Testis (tissue), 2 donors: ENCODE measurements at regions not wholly inside any gene's neighbourhood (a gene's known extent, or its start where the extent isn't known, plus 50 kb on each side); places are given as distances from the start of the nearest gene placed in this dataset.
"Not testable (repeated sequence)": the region's sequence is repeated elsewhere in the genome, so short reads cannot be mapped to it uniquely, and the experiment has no call there.

Experiments used
- DNase-seq: peaks from one replicate; pipeline ENCODE4 v3.0.0-alpha.2; 2019
- H3K27ac ChIP-seq, 2 donors: fragments of 200-600 bp; sonication (generic); one replicate each; pipeline ENCODE4 v1.5.1; 2019
- H3K27me3 ChIP-seq: fragments of 200-600 bp; sonication (generic); one replicate; pipeline ENCODE4 v1.5.1; 2019
- H3K36me3 ChIP-seq: fragments of 200-600 bp; sonication (generic); one replicate; pipeline ENCODE4 v1.5.1; 2017; ENCODE audit warnings: low read depth; ENCODE audit errors: missing control alignments
- H3K4me1 ChIP-seq: fragments of 200-600 bp; sonication (generic); one replicate; pipeline ENCODE4 v1.5.1; 2019
- H3K4me3 ChIP-seq, 2 donors: fragments of 200-600 bp; sonication (generic); one replicate each; pipeline ENCODE4 v1.5.1; 2017 to 2019
- H3K9me3 ChIP-seq: fragments of 200-600 bp; sonication (generic); one replicate; pipeline ENCODE4 v1.5.1; 2017
- CTCF ChIP-seq, 3 experiments: fragments of 450-650 bp in 2 of 3; fragments of 200-600 bp in 1 of 3; sonication (generic) in 1 of 3; IDR thresholded peaks; one replicate each; pipeline ENCODE4 v1.5.1; 2016 to 2019; ENCODE audit warnings: antibody characterized with exemption in 3 of 3, mild to moderate bottlenecking in 2 of 3, moderate library complexity in 1 of 3
- POLR2A ChIP-seq: fragments of 450-650 bp; IDR thresholded peaks from one replicate; pipeline ENCODE4 v1.6.1; 2017; ENCODE audit warnings: antibody characterized with exemption, mild to moderate bottlenecking, moderate library complexity
- WGBS, 2 donors: methylation state at CpG; one replicate each; pipeline ENCODE4 v1.1.5; 2018; 5-methylcytosine and 5-hydroxymethylcytosine counted together
- intact Hi-C: fragments of 100-400 bp; cut with DNase I; formaldehyde crosslinking; loops from one replicate; pipeline ENCODE4 v1.15.1; 2023; ENCODE audit warnings: low total_unique reads

DNA sequence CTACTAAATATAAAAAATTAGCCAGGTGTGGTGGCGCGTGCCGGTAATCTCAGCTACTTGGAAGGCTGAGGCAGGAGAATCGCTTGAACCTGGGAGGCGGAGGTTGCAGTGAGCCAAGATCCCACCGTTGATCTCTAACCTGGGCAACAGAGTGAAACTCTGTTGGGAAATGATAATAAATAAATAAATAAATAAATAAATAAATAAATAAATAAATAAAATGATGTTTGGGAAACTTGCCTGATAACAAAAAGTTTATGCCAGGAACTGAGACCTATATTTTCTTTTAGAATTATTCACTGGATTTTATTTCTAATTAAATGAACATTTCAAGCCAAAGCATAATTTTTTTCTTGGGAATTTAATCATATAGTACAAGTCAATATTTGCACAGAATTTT is 189.3 kb upstream of the CTNND2 start:
- Histone ChIP-seq H3K4me1 (no peaks in the 10 kb centered on the region), H3K27me3 (no peaks in the 10 kb centered on the region), H3K27ac (no peak overlapping the region), H3K4me3 (no peak overlapping the region), H3K36me3 (no peaks in the 10 kb centered on the region), H3K9me3 (no peaks in the 10 kb centered on the region)
- TF ChIP-seq POLR2A = no peak
- TF ChIP-seq CTCF (IDR thresholded peaks at IDR 0.05) = no peak
- WGBS, 2 donors = 93 to 100% methylated on average over 6 of the region's 6 CpGs
- intact Hi-C loops = no loop called here
- no peak for DNase-seq

DNA sequence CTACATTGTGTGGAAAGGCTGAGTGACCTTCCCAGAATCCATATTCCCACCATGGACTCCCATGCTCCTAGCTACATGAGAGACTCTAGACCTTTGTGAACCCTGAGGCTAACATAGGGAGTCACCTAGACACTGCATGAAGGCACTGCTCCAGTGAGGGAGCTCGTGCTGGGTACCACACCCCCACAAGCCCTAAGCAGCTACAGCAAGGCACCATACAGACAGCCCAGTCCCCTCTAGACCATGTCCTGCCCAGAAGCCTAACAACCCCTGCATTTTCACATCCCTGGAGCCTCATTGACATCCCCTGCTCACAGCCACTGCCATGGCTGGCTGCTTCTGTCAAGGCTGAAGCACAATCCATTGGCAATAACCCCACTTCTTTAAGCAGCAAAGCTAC is 176.5 kb upstream of the CTNND2 start:
- Histone ChIP-seq H3K4me3 (no peak overlapping the region), H3K36me3 (no peaks in the 10 kb centered on the region), H3K27ac (no peak overlapping the region), H3K27me3 (no peaks in the 10 kb centered on the region), H3K4me1 (no peaks in the 10 kb centered on the region), H3K9me3 (no peaks in the 10 kb centered on the region)
- WGBS, 2 donors = 77% methylated on average over 1 of the region's 1 CpG; no CpG with 5 or more reads in 1 of the 2 donors
- no peak for TF ChIP-seq POLR2A
- no peak for TF ChIP-seq CTCF (IDR thresholded peaks at IDR 0.05)
- intact Hi-C loops = no loop called here
- no peak for DNase-seq

- intact Hi-C loops, H3K27ac ChIP-seq, H3K4me3 ChIP-seq, H3K4me1 ChIP-seq, DNase-seq, H3K9me3 ChIP-seq, H3K36me3 ChIP-seq, H3K27me3 ChIP-seq: not testable (repeated sequence)
- 89 to 91% methylated on average over 2 to 3 of the region's 3 CpGs for WGBS, 2 donors
Observed at GRCh38 chr5:12078286-12078685, 174.0 kb upstream of the CTNND2 start.

GRCh38 chr5:12073426-12073825 is 169.2 kb upstream of the CTNND2 start:
- no peak overlapping the region for H3K27ac ChIP-seq
- DNase-seq = no peak
- 59 to 81% methylated on average over 3 of the region's 3 CpGs for WGBS, 2 donors
- H3K9me3 ChIP-seq = no peaks in the 10 kb centered on the region
- no peak overlapping the region for H3K4me3 ChIP-seq
- intact Hi-C loops = no loop called here
- no peaks in the 10 kb centered on the region for H3K27me3 ChIP-seq
- no peaks in the 10 kb centered on the region for H3K4me1 ChIP-seq
- TF ChIP-seq POLR2A = no peak
- no peak for TF ChIP-seq CTCF (IDR thresholded peaks at IDR 0.05)
- no peaks in the 10 kb centered on the region for H3K36me3 ChIP-seq

- Histone ChIP-seq H3K27ac (no peak overlapping the region), H3K27me3 (no peaks in the 10 kb centered on the region), H3K4me1 (no peaks in the 10 kb centered on the region), H3K4me3 (no peak overlapping the region), H3K36me3 (no peaks in the 10 kb centered on the region), H3K9me3 (no peaks in the 10 kb centered on the region)
- 62 to 65% methylated on average over 5 of the region's 5 CpGs for WGBS, 2 donors
- no peak for DNase-seq
- intact Hi-C loops = no loop called here
- TF ChIP-seq CTCF (IDR thresholded peaks at IDR 0.05) (no peak), POLR2A (no peak)
Observed at GRCh38 chr5:12072441-12072840, 168.2 kb upstream of the CTNND2 start.
